ENCODE measurements at regions not wholly inside any gene's neighbourhood (a gene's known extent, or its start where the extent isn't known, plus 50 kb on each side); places are given as distances from the start of the nearest gene placed in this dataset.

GRCh38 chr11:69416762-69417698 is 64.4 kb upstream of the LINC01488 start:
- H3K27ac ChIP-seq (ENCODE audit: low read length), result no peak overlapping the region
- H3K27me3 ChIP-seq (ENCODE audit: low read length), result no peaks in the 10 kb centered on the region
- H2AFZ ChIP-seq (ENCODE audit: low read length), result no peak overlapping the region
- no peak for DNase-seq
- H3K4me1 ChIP-seq (ENCODE audit: low read length), result no peaks in the 10 kb centered on the region
- H4K20me1 ChIP-seq (ENCODE audit: insufficient read depth, low read depth, low read length), result no peaks in the 10 kb centered on the region
- H3K4me3 ChIP-seq (ENCODE audit: low read length), result no peak overlapping the region
- no peaks in the 10 kb centered on the region for H3K9me2 ChIP-seq (replicated peaks; ENCODE audit: insufficient read depth, low read length)
- H3K79me2 ChIP-seq (ENCODE audit: low read length), result no peaks in the 10 kb centered on the region
- H3K9ac ChIP-seq (ENCODE audit: low read length), result no peak overlapping the region
- no peak overlapping the region for H3K4me2 ChIP-seq (ENCODE audit: low read depth, low read length, poor library complexity, severe bottlenecking)
- no peaks in the 10 kb centered on the region for H3K9me3 ChIP-seq (ENCODE audit: low read length)
- no peaks in the 10 kb centered on the region for H3K36me3 ChIP-seq (ENCODE audit: insufficient read depth, low read length)

- no peaks in the 10 kb centered on the region for H3K9me3 ChIP-seq (ENCODE audit: low read length)
Observed at GRCh38 chr11:69417699-69418085, 63.8 kb upstream of the LINC01488 start.

GRCh38 chr11:69418576-69419296 is 62.7 kb upstream of the LINC01488 start:
- no peaks in the 10 kb centered on the region for H3K27me3 ChIP-seq (ENCODE audit: low read length)
- no peak for DNase-seq
- H3K36me3 ChIP-seq (ENCODE audit: insufficient read depth, low read length), result no peaks in the 10 kb centered on the region
- H2AFZ ChIP-seq (ENCODE audit: low read length), result no peak overlapping the region
- H3K4me2 ChIP-seq (ENCODE audit: low read depth, low read length, poor library complexity, severe bottlenecking), result no peak overlapping the region
- H3K9me2 ChIP-seq (replicated peaks; ENCODE audit: insufficient read depth, low read length), result no peaks in the 10 kb centered on the region
- no peak overlapping the region for H3K27ac ChIP-seq (ENCODE audit: low read length)
- H3K4me1 ChIP-seq (ENCODE audit: low read length), result no peaks in the 10 kb centered on the region
- H3K9ac ChIP-seq (ENCODE audit: low read length), result no peak overlapping the region
- H3K9me3 ChIP-seq (ENCODE audit: low read length), result no peaks in the 10 kb centered on the region
- H3K79me2 ChIP-seq (ENCODE audit: low read length), result no peaks in the 10 kb centered on the region
- H4K20me1 ChIP-seq (ENCODE audit: insufficient read depth, low read depth, low read length), result no peaks in the 10 kb centered on the region
- H3K4me3 ChIP-seq (ENCODE audit: low read length), result no peak overlapping the region

More at GRCh38 chr11:69417699-69418085, 63.8 kb upstream of the LINC01488 start:
- no peak for DNase-seq
- H3K79me2 ChIP-seq (ENCODE audit: low read length), result no peaks in the 10 kb centered on the region
- no peak overlapping the region for H3K27ac ChIP-seq (ENCODE audit: low read length)
- no peaks in the 10 kb centered on the region for H4K20me1 ChIP-seq (ENCODE audit: insufficient read depth, low read depth, low read length)
- no peaks in the 10 kb centered on the region for H3K4me1 ChIP-seq (ENCODE audit: low read length)
- no peak overlapping the region for H3K9ac ChIP-seq (ENCODE audit: low read length)
- no peaks in the 10 kb centered on the region for H3K36me3 ChIP-seq (ENCODE audit: insufficient read depth, low read length)
- H3K9me2 ChIP-seq (replicated peaks; ENCODE audit: insufficient read depth, low read length), result no peaks in the 10 kb centered on the region
- H3K4me3 ChIP-seq (ENCODE audit: low read length), result no peak overlapping the region
- H2AFZ ChIP-seq (ENCODE audit: low read length), result no peak overlapping the region
- no peaks in the 10 kb centered on the region for H3K27me3 ChIP-seq (ENCODE audit: low read length)
- H3K4me2 ChIP-seq (ENCODE audit: low read depth, low read length, poor library complexity, severe bottlenecking), result no peak overlapping the region

GRCh38 chr11:69419662-69420395 is 61.6 kb upstream of the LINC01488 start:
- Histone ChIP-seq H2AFZ (ENCODE audit: low read length) (no peak overlapping the region), H3K4me2 (ENCODE audit: low read depth, low read length, poor library complexity, severe bottlenecking) (no peak overlapping the region), H3K4me3 (ENCODE audit: low read length) (no peak overlapping the region), H3K79me2 (ENCODE audit: low read length) (no peaks in the 10 kb centered on the region), H3K9me3 (ENCODE audit: low read length) (peaks cover 6% of the 10 kb centered on the region), H3K9me2 (replicated peaks; ENCODE audit: insufficient read depth, low read length) (no peaks in the 10 kb centered on the region), H3K27ac (ENCODE audit: low read length) (no peak overlapping the region), H4K20me1 (ENCODE audit: insufficient read depth, low read depth, low read length) (no peaks in the 10 kb centered on the region), H3K36me3 (ENCODE audit: insufficient read depth, low read length) (no peaks in the 10 kb centered on the region), H3K27me3 (ENCODE audit: low read length) (no peaks in the 10 kb centered on the region), H3K9ac (ENCODE audit: low read length) (no peak overlapping the region), H3K4me1 (ENCODE audit: low read length) (no peaks in the 10 kb centered on the region)
- no peak for DNase-seq

GRCh38 chr11:69422645-69423044 is 58.8 kb upstream of the LINC01488 start:
- H3K9me2 ChIP-seq (replicated peaks; ENCODE audit: insufficient read depth, low read length), result no peaks in the 10 kb centered on the region
- H3K9me3 ChIP-seq (ENCODE audit: low read length), result peaks cover 11% of the 10 kb centered on the region
- H3K36me3 ChIP-seq (ENCODE audit: insufficient read depth, low read length), result no peaks in the 10 kb centered on the region
- H3K4me2 ChIP-seq (ENCODE audit: low read depth, low read length, poor library complexity, severe bottlenecking), result no peak overlapping the region
- H3K9ac ChIP-seq (ENCODE audit: low read length), result no peak overlapping the region
- no peak for DNase-seq
- H3K4me1 ChIP-seq (ENCODE audit: low read length), result no peaks in the 10 kb centered on the region
- no peak overlapping the region for H2AFZ ChIP-seq (ENCODE audit: low read length)
- no peak overlapping the region for H3K27ac ChIP-seq (ENCODE audit: low read length)
- no peak overlapping the region for H3K4me3 ChIP-seq (ENCODE audit: low read length)
- no peaks in the 10 kb centered on the region for H3K79me2 ChIP-seq (ENCODE audit: low read length)
- no peaks in the 10 kb centered on the region for H3K27me3 ChIP-seq (ENCODE audit: low read length)
- H4K20me1 ChIP-seq (ENCODE audit: insufficient read depth, low read depth, low read length), result no peaks in the 10 kb centered on the region

- DNase-seq, result no peak
- Histone ChIP-seq H3K9ac (ENCODE audit: low read length) (no peak overlapping the region), H3K79me2 (ENCODE audit: low read length) (no peaks in the 10 kb centered on the region), H3K36me3 (ENCODE audit: insufficient read depth, low read length) (no peaks in the 10 kb centered on the region), H4K20me1 (ENCODE audit: insufficient read depth, low read depth, low read length) (no peaks in the 10 kb centered on the region), H3K27ac (ENCODE audit: low read length) (no peak overlapping the region), H3K4me2 (ENCODE audit: low read depth, low read length, poor library complexity, severe bottlenecking) (no peak overlapping the region), H3K27me3 (ENCODE audit: low read length) (no peaks in the 10 kb centered on the region), H2AFZ (ENCODE audit: low read length) (no peak overlapping the region), H3K4me3 (ENCODE audit: low read length) (no peak overlapping the region), H3K4me1 (ENCODE audit: low read length) (no peaks in the 10 kb centered on the region), H3K9me2 (replicated peaks; ENCODE audit: insufficient read depth, low read length) (no peaks in the 10 kb centered on the region), H3K9me3 (ENCODE audit: low read length) (peaks cover 11% of the 10 kb centered on the region)
Observed at GRCh38 chr11:69423181-69423580, 58.3 kb upstream of the LINC01488 start.

GRCh38 chr11:69423611-69424385 is 57.7 kb upstream of the LINC01488 start:
- Histone ChIP-seq H3K36me3 (ENCODE audit: insufficient read depth, low read length) (no peaks in the 10 kb centered on the region), H2AFZ (ENCODE audit: low read length) (no peak overlapping the region), H4K20me1 (ENCODE audit: insufficient read depth, low read depth, low read length) (no peaks in the 10 kb centered on the region), H3K4me3 (ENCODE audit: low read length) (no peak overlapping the region), H3K79me2 (ENCODE audit: low read length) (no peaks in the 10 kb centered on the region), H3K9me3 (ENCODE audit: low read length) (peaks cover 11% of the 10 kb centered on the region), H3K27me3 (ENCODE audit: low read length) (no peaks in the 10 kb centered on the region), H3K9me2 (replicated peaks; ENCODE audit: insufficient read depth, low read length) (no peaks in the 10 kb centered on the region), H3K4me1 (ENCODE audit: low read length) (no peaks in the 10 kb centered on the region), H3K4me2 (ENCODE audit: low read depth, low read length, poor library complexity, severe bottlenecking) (no peak overlapping the region), H3K9ac (ENCODE audit: low read length) (no peak overlapping the region), H3K27ac (ENCODE audit: low read length) (no peak overlapping the region)
- no peak for DNase-seq

Data from Karpas-422 (cell line).